ENCODE measurements at regions not wholly inside any gene's neighbourhood (a gene's known extent, or its start where the extent isn't known, plus 50 kb on each side); places are given as distances from the start of the nearest gene placed in this dataset.

DNA sequence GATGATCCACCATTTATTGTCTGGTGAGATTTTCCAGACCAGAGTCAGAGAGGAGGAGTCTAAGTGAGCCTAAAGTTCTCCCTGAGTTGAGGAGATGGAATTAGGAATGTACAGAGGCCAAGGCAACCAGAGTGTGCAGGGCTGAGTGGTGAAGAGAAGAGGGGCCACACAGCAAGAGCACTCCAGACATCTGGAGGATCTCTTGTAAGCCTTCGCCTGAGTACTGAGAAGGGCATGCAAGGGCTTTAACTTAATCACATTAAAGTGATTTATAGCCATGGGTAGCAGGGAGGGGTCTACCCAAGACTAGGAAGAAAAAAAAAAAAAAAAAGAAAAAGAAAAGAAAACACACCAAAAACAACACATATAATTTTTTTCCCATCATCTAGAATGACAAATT, 1190.4 kb downstream of the GATA3 start:
- H3K4ac ChIP-seq (ENCODE audit: low read depth, low read length): no peak overlapping the region
- H3K9me3 ChIP-seq (ENCODE audit: insufficient read depth, low read depth, low read length): no peaks in the 10 kb centered on the region
- no peak overlapping the region for H2BK5ac ChIP-seq (ENCODE audit: low read depth, low read length, poor library complexity)
- no peaks in the 10 kb centered on the region for H3K79me2 ChIP-seq (ENCODE audit: control insufficient read depth, insufficient read depth, low read length, poor library complexity)
- H4K12ac ChIP-seq (ENCODE audit: low read depth, low read length): no peak overlapping the region
- H4K8ac ChIP-seq (ENCODE audit: low read depth, low read length): no peak overlapping the region
- no peak overlapping the region for H3K4me3 ChIP-seq (ENCODE audit: low read depth, low read length)
- H4K91ac ChIP-seq (ENCODE audit: low read depth, low read length): no peak overlapping the region
- no peak overlapping the region for H3K9ac ChIP-seq (ENCODE audit: low read length)
- no peak overlapping the region for H3K18ac ChIP-seq (ENCODE audit: low read length)
- H2BK120ac ChIP-seq (ENCODE audit: insufficient read depth, low read length, poor library complexity): no peak overlapping the region
- H2AK5ac ChIP-seq (ENCODE audit: low read length): no peak overlapping the region
- H3K79me1 ChIP-seq (ENCODE audit: low read length): no peaks in the 10 kb centered on the region
- H3K4me1 ChIP-seq (ENCODE audit: control insufficient read depth in 1 of 2, insufficient read depth in 2 of 2, low read length in 2 of 2): peaks cover 6% of the 10 kb centered on the region in 2 experiments
- no peaks in the 10 kb centered on the region for H3K27me3 ChIP-seq (ENCODE audit: insufficient read depth, low read length)
- no peak for DNase-seq
- no CpG with 5 or more reads among the region's 1 CpG for WGBS (ENCODE audit: extremely low coverage, insufficient coverage, insufficient read length)
- no peak overlapping the region for H3K4me2 ChIP-seq (ENCODE audit: low read length)
- H3K27ac ChIP-seq (ENCODE audit: low read depth, low read length): no peak overlapping the region
- H2BK12ac ChIP-seq (ENCODE audit: low read length): no peak overlapping the region
- no peak overlapping the region for H2AFZ ChIP-seq (ENCODE audit: insufficient read depth, low read length, poor library complexity)
- no peak overlapping the region for H3K14ac ChIP-seq (ENCODE audit: low read length)
- no peak overlapping the region for H3K23ac ChIP-seq (ENCODE audit: low read length)
- no peaks in the 10 kb centered on the region for H3K36me3 ChIP-seq (ENCODE audit: control insufficient read depth in 1 of 2, insufficient read depth in 2 of 2, low read length in 2 of 2)

DNA sequence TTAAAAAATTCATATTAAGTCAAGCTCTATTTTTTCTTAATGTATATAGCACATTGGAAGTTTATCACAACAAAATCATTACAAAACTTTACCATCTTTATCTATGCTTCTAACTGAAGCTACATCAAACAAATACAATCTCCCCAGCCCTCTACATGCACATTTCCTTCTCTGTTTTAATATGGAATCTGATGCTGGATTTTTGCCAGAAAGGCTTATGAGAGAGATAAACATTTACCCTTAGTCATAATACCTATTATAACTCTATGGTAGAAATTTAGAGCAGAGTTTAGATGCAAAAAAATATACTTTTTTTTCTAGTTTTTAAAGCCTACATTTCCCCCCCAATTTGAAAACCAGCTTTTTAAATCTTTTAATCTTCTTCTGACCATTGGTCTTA, 1198.6 kb downstream of the GATA3 start:
- Histone ChIP-seq H3K4me2 (ENCODE audit: low read length) (no peak overlapping the region), H4K8ac (ENCODE audit: low read depth, low read length) (no peak overlapping the region), H3K18ac (ENCODE audit: low read length) (no peak overlapping the region), H3K23ac (ENCODE audit: low read length) (no peak overlapping the region), H3K27ac (ENCODE audit: low read depth, low read length) (no peak overlapping the region), H3K27me3 (ENCODE audit: insufficient read depth, low read length) (no peaks in the 10 kb centered on the region), H3K14ac (ENCODE audit: low read length) (no peak overlapping the region), H4K91ac (ENCODE audit: low read depth, low read length) (no peak overlapping the region), H3K79me2 (ENCODE audit: control insufficient read depth, insufficient read depth, low read length, poor library complexity) (no peaks in the 10 kb centered on the region), H3K9ac (ENCODE audit: low read length) (no peak overlapping the region), H2AFZ (ENCODE audit: insufficient read depth, low read length, poor library complexity) (no peak overlapping the region), H2AK5ac (ENCODE audit: low read length) (no peak overlapping the region), H3K36me3 (ENCODE audit: control insufficient read depth in 1 of 2, insufficient read depth in 2 of 2, low read length in 2 of 2) (no peaks in the 10 kb centered on the region), H3K4ac (ENCODE audit: low read depth, low read length) (no peak overlapping the region), H3K9me3 (ENCODE audit: insufficient read depth, low read depth, low read length) (no peaks in the 10 kb centered on the region), H3K79me1 (ENCODE audit: low read length) (no peaks in the 10 kb centered on the region), H4K12ac (ENCODE audit: low read depth, low read length) (no peak overlapping the region), H2BK5ac (ENCODE audit: low read depth, low read length, poor library complexity) (no peak overlapping the region), H2BK120ac (ENCODE audit: insufficient read depth, low read length, poor library complexity) (no peak overlapping the region), H3K4me1 (ENCODE audit: control insufficient read depth in 1 of 2, insufficient read depth in 2 of 2, low read length in 2 of 2) (no peaks in the 10 kb centered on the region), H3K4me3 (ENCODE audit: low read depth, low read length) (no peak overlapping the region), H2BK12ac (ENCODE audit: low read length) (no peak overlapping the region)
- DNase-seq: no peak

DNA sequence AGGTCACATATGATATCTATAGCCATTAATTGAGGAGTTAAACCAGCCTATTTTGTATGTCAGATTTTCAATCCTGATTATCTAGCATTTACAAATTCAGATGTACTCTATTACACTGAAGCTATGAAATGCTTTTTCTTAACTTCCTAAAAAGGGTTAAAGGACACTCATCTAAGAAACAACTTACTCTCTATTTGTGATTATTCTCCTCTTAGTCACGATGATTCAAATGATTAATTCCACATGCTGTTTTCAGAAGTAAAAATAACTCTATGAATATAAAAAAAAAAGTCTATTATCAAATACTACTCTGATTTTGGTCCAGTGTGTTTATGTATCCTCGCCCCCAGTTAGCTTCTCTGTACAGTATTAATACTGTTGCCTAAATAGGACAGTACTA, 1199.9 kb downstream of the GATA3 start:
- H3K27ac ChIP-seq (ENCODE audit: low read depth, low read length): no peak overlapping the region
- no CpG with 5 or more reads among the region's 2 CpGs for WGBS (ENCODE audit: extremely low coverage, insufficient coverage, insufficient read length)
- H3K23ac ChIP-seq (ENCODE audit: low read length): no peak overlapping the region

DNA sequence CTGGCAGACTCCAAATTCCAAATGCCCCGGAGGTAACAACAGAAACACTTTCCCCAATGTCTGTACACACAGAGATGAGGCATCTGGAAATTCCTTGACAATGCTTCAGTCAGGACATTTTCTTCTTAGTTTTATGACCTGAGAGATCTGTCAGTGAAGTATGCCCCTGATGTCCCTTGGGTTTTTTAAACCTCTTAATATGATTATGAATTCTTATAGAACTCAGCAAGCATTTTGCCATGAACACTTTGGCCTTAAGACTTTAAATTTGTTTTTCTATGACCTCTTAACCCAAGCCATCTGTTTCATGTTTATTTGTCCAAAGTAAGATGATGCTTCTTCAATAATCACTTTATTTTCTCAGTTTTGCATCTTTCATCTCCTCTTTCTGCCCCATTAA, 1206.2 kb downstream of the GATA3 start:
- Histone ChIP-seq H3K23ac (ENCODE audit: low read length) (no peak overlapping the region), H3K4me2 (ENCODE audit: low read length) (no peak overlapping the region), H3K4me3 (ENCODE audit: low read depth, low read length) (no peak overlapping the region), H3K36me3 (ENCODE audit: control insufficient read depth in 1 of 2, insufficient read depth in 2 of 2, low read length in 2 of 2) (no peaks in the 10 kb centered on the region), H3K18ac (ENCODE audit: low read length) (no peak overlapping the region), H2BK12ac (ENCODE audit: low read length) (no peak overlapping the region), H2BK120ac (ENCODE audit: insufficient read depth, low read length, poor library complexity) (no peak overlapping the region), H3K79me2 (ENCODE audit: control insufficient read depth, insufficient read depth, low read length, poor library complexity) (no peaks in the 10 kb centered on the region), H3K27me3 (ENCODE audit: insufficient read depth, low read length) (no peaks in the 10 kb centered on the region), H3K14ac (ENCODE audit: low read length) (no peak overlapping the region), H3K4me1 (ENCODE audit: control insufficient read depth in 1 of 2, insufficient read depth in 2 of 2, low read length in 2 of 2) (peaks cover 0 to 4% of the 10 kb centered on the region in 2 experiments), H3K79me1 (ENCODE audit: low read length) (peaks cover 2% of the 10 kb centered on the region), H3K27ac (ENCODE audit: low read depth, low read length) (no peak overlapping the region), H3K9ac (ENCODE audit: low read length) (no peak overlapping the region), H3K4ac (ENCODE audit: low read depth, low read length) (no peak overlapping the region), H4K12ac (ENCODE audit: low read depth, low read length) (no peak overlapping the region), H4K91ac (ENCODE audit: low read depth, low read length) (no peak overlapping the region), H3K9me3 (ENCODE audit: insufficient read depth, low read depth, low read length) (no peaks in the 10 kb centered on the region), H2AK5ac (ENCODE audit: low read length) (no peak overlapping the region), H4K8ac (ENCODE audit: low read depth, low read length) (no peak overlapping the region), H2BK5ac (ENCODE audit: low read depth, low read length, poor library complexity) (no peak overlapping the region), H2AFZ (ENCODE audit: insufficient read depth, low read length, poor library complexity) (no peak overlapping the region)
- no CpG with 5 or more reads among the region's 1 CpG for WGBS (ENCODE audit: extremely low coverage, insufficient coverage, insufficient read length)
- peak; percentile 29 to 44 for DNase-seq

More for the DNA sequence above, 1199.9 kb downstream of the GATA3 start:
- Histone ChIP-seq H3K9me3 (ENCODE audit: insufficient read depth, low read depth, low read length) (no peaks in the 10 kb centered on the region), H3K36me3 (ENCODE audit: control insufficient read depth in 1 of 2, insufficient read depth in 2 of 2, low read length in 2 of 2) (no peaks in the 10 kb centered on the region), H3K4me3 (ENCODE audit: low read depth, low read length) (no peak overlapping the region), H2AK5ac (ENCODE audit: low read length) (no peak overlapping the region), H2BK5ac (ENCODE audit: low read depth, low read length, poor library complexity) (no peak overlapping the region), H3K4me1 (ENCODE audit: control insufficient read depth in 1 of 2, insufficient read depth in 2 of 2, low read length in 2 of 2) (no peaks in the 10 kb centered on the region), H2BK120ac (ENCODE audit: insufficient read depth, low read length, poor library complexity) (no peak overlapping the region), H3K27me3 (ENCODE audit: insufficient read depth, low read length) (no peaks in the 10 kb centered on the region), H2AFZ (ENCODE audit: insufficient read depth, low read length, poor library complexity) (no peak overlapping the region), H4K91ac (ENCODE audit: low read depth, low read length) (no peak overlapping the region), H3K79me2 (ENCODE audit: control insufficient read depth, insufficient read depth, low read length, poor library complexity) (no peaks in the 10 kb centered on the region), H3K79me1 (ENCODE audit: low read length) (no peaks in the 10 kb centered on the region), H3K4me2 (ENCODE audit: low read length) (no peak overlapping the region), H3K14ac (ENCODE audit: low read length) (no peak overlapping the region), H3K18ac (ENCODE audit: low read length) (no peak overlapping the region), H4K8ac (ENCODE audit: low read depth, low read length) (no peak overlapping the region), H2BK12ac (ENCODE audit: low read length) (no peak overlapping the region), H3K9ac (ENCODE audit: low read length) (no peak overlapping the region), H4K12ac (ENCODE audit: low read depth, low read length) (no peak overlapping the region), H3K4ac (ENCODE audit: low read depth, low read length) (no peak overlapping the region)
- no peak for DNase-seq
